NCI-H1694 treated with DMSO at 0.1 percent for 48 hours (cell line): ENCODE measurements at regions not wholly inside any gene's neighbourhood (a gene's known extent, or its start where the extent isn't known, plus 50 kb on each side); places are given as distances from the start of the nearest gene placed in this dataset.
"Not testable (repeated sequence)": the region's sequence is repeated elsewhere in the genome, so short reads cannot be mapped to it uniquely, and the experiment has no call there.

Experiments used
- DNase-seq: peaks from one replicate; lab custom pipeline; 2025; lab: John Stamatoyannopoulos, UW

- no peak for DNase-seq
Measured at GRCh38 chr2:173550143-173550542, 195.5 kb downstream of the CDCA7 start.

- DNase-seq: no peak
Measured at GRCh38 chr2:173552531-173552930, 197.9 kb downstream of the CDCA7 start.

- no peak for DNase-seq
Measured at GRCh38 chr2:173553593-173553992, 198.9 kb downstream of the CDCA7 start.

GRCh38 chr2:173555833-173556232 lies 201.2 kb downstream of the CDCA7 start:
- DNase-seq: peak; percentile 49

GRCh38 chr2:173556816-173557215 lies 202.1 kb downstream of the CDCA7 start:
- DNase-seq: no peak

- DNase-seq: no peak
Measured at GRCh38 chr2:173557497-173557896, 202.8 kb downstream of the CDCA7 start.

GRCh38 chr2:173567493-173567892 lies 212.8 kb downstream of the CDCA7 start:
- DNase-seq: peak; percentile 85

GRCh38 chr2:173568054-173568453 lies 213.4 kb downstream of the CDCA7 start:
- peak; percentile 62 for DNase-seq

GRCh38 chr2:173571021-173571821 lies 216.5 kb downstream of the CDCA7 start:
- peak; percentile 95 for DNase-seq

- DNase-seq: peak; percentile 48
Measured at GRCh38 chr2:173571887-173572680, 217.4 kb downstream of the CDCA7 start.

- DNase-seq: no peak
Measured at GRCh38 chr2:173572848-173573247, 218.2 kb downstream of the CDCA7 start.

- not testable (repeated sequence) for DNase-seq
Measured at GRCh38 chr2:173573782-173574181, 219.1 kb downstream of the CDCA7 start.

GRCh38 chr2:173574324-173575112 lies 219.8 kb downstream of the CDCA7 start:
- DNase-seq: no peak

- no peak for DNase-seq
Measured at GRCh38 chr2:173578404-173579107, 223.9 kb downstream of the CDCA7 start.

GRCh38 chr2:173580351-173580750 lies 225.7 kb downstream of the CDCA7 start:
- no peak for DNase-seq

GRCh38 chr2:173580956-173581355 lies 226.3 kb downstream of the CDCA7 start:
- no peak for DNase-seq

- DNase-seq: no peak
Measured at GRCh38 chr2:173583196-173583595, 228.5 kb downstream of the CDCA7 start.

- no peak for DNase-seq
Measured at GRCh38 chr2:173584000-173584399, 229.3 kb downstream of the CDCA7 start.

- DNase-seq: no peak
Measured at GRCh38 chr2:173584676-173585458, 230.2 kb downstream of the CDCA7 start.

GRCh38 chr2:173588931-173589369 lies 234.3 kb downstream of the CDCA7 start:
- no peak for DNase-seq
